NCI-H748 (cell line): ENCODE measurements at regions not wholly inside any gene's neighbourhood (a gene's known extent, or its start where the extent isn't known, plus 50 kb on each side); places are given as distances from the start of the nearest gene placed in this dataset.
A peak's percentile ranks its signal among the peaks of the same experiment; 100 is the strongest.

Source experiments
- DNase-seq: peaks from one replicate; lab custom pipeline; 2025; ENCODE audit not compliant: unreplicated experiment; lab: John Stamatoyannopoulos, UW

GRCh38 chr3:181764544-181764943 is 52.8 kb downstream of the SOX2 start:
- DNase-seq: no peak

GRCh38 chr3:181770296-181770695 is 58.6 kb downstream of the SOX2 start:
- DNase-seq: no peak

- no peak for DNase-seq
These were observed 59.4 kb downstream of the SOX2 start for GRCh38 chr3:181771120-181771519.

- no peak for DNase-seq
These were observed 60.4 kb downstream of the SOX2 start for GRCh38 chr3:181772166-181772565.

- no peak for DNase-seq
These were observed 62.2 kb downstream of the SOX2 start for GRCh38 chr3:181773921-181774320.

GRCh38 chr3:181782306-181782954 is 70.7 kb downstream of the SOX2 start:
- no peak for DNase-seq

GRCh38 chr3:181790561-181790960 is 78.8 kb downstream of the SOX2 start:
- no peak for DNase-seq

- no peak for DNase-seq
These were observed 79.6 kb downstream of the SOX2 start for GRCh38 chr3:181791056-181791955.

GRCh38 chr3:181793006-181793405 is 81.3 kb downstream of the SOX2 start:
- DNase-seq: no peak

- peak; percentile 16 for DNase-seq
These were observed 82.5 kb downstream of the SOX2 start for GRCh38 chr3:181794011-181794790.

GRCh38 chr3:181796641-181797040 is 84.9 kb downstream of the SOX2 start:
- no peak for DNase-seq

GRCh38 chr3:181797431-181797830 is 85.7 kb downstream of the SOX2 start:
- DNase-seq: no peak

- DNase-seq: no peak
These were observed 94.0 kb downstream of the SOX2 start for GRCh38 chr3:181805703-181806102.

GRCh38 chr3:181808053-181808452 is 96.3 kb downstream of the SOX2 start:
- DNase-seq: no peak

GRCh38 chr3:181823716-181824115 is 112.0 kb downstream of the SOX2 start:
- DNase-seq: no peak

GRCh38 chr3:181824961-181825360 is 113.2 kb downstream of the SOX2 start:
- DNase-seq: no peak

GRCh38 chr3:181839039-181839915 is 127.6 kb downstream of the SOX2 start:
- peak; percentile 93 for DNase-seq

GRCh38 chr3:181839916-181840297 is 128.2 kb downstream of the SOX2 start:
- no peak for DNase-seq

GRCh38 chr3:181844211-181844610 is 132.5 kb downstream of the SOX2 start:
- no peak for DNase-seq

GRCh38 chr3:181847276-181847675 is 135.6 kb downstream of the SOX2 start:
- DNase-seq: no peak

- DNase-seq: peak; percentile 29
These were observed 139.3 kb downstream of the SOX2 start for GRCh38 chr3:181851063-181851462.
